ENCODE measurements at regions not wholly inside any gene's neighbourhood (a gene's known extent, or its start where the extent isn't known, plus 50 kb on each side); places are given as distances from the start of the nearest gene placed in this dataset.
"Not testable (repeated sequence)": the region's sequence is repeated elsewhere in the genome, so short reads cannot be mapped to it uniquely, and the experiment has no call there.

DNA sequence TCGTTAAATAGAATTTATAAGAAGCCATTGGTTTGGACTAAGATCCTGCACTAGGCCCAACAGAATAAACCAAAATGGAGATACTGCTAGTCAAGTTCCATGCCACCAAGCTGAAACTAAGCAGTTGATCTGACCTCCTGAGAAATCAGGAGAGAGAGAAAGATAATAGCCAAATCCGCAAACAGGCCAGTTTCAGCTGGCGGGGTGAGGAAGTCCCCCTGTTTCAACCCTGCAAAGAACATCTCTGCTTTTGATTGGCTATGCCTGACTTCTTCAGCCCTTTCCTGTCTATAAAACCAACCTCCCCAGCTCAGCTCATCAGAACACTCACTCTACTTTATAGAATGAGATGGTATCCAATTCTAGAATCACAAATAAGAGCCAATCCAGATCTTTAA, 543.3 kb upstream of the ID2 start:
- DNase-seq, result no peak

DNA sequence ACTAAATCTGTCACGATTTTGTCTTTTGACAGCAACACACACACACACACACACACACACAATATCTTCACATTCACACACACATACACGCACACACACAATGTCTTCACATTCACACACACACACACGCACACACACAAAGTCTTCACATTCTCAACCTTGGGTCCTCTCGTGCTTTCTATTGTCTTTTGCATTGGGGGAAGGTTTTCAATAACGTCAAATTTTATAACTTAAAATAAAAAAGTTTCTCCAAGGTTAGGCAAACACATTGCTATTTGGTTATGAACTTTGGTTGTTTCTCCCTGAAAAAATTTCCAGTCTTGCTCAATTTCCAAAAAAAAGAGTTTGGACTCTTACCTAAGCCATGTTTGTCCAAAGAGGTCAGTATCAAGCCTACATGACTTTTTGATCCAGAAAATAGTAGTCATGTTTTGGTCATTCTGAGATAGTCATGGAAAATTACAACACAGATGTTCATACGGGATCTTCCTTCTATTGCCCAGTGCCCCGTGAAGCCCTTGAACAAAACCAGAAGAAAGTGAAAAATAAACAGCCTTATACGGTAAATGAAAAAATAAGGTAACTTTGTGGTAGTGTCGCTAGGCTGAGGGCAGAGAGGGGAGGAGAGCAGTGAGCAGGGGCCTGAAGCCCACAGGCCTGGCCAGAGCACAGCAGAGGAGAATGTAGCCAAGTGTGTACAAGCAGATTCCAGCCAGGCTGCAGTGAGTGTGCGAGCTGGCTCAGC, 542.8 kb upstream of the ID2 start:
- DNase-seq, result no peak

DNA sequence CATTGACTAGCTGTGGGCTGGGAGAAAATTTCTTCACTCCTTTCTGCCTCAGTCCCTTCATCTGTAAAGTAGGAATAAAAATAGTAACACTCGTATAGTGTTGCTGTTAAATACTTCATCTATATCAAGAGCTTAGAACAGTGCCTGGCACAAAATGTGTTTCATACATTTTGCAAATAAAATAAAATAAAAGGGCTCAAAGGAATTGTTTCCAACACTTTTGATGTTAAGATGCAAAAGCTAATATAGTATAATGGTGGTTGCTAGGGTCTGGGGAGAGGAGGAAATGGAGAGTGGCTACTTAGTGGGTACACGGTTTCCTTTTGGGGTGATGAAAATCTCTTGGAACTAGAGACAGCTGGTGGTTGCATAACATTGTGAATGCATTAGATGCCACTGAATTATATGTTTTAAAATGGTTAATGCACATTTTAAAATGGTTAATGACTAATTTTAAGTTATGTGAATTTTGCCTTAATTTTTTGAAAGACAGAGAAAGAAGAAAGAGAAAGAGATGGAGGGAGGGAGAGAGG, 542.1 kb upstream of the ID2 start:
- DNase-seq, result no peak

- DNase-seq, result no peak
Measured at GRCh38 chr2:8141079-8141707, 540.7 kb upstream of the ID2 start.

- DNase-seq, result no peak
Measured at GRCh38 chr2:8141780-8142179, 540.1 kb upstream of the ID2 start.

DNA sequence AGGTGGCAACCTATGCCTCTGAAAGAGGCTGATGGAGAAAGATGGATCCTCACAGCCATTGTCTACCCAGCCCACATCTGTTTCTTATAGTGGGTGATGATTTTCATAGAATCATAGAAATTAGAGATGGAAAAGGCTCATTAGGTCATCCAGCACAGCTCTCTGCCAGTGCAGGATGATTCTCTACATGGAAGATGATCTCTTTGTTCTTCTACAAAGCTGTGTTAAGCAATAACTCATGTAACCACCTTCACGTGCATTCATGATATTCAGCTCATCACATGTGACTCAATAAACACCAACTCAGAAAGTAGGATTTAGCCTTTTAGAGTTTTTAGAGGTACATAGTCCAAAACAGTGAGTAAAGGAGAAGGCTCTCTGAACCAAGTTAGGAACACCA, 539.4 kb upstream of the ID2 start:
- DNase-seq, result no peak

GRCh38 chr2:8144131-8144631, 537.7 kb upstream of the ID2 start:
- DNase-seq, result no peak

- no peak for DNase-seq
Measured at GRCh38 chr2:8144785-8145184, 537.1 kb upstream of the ID2 start.

- not testable (repeated sequence) for DNase-seq
Measured at GRCh38 chr2:8145375-8145774, 536.5 kb upstream of the ID2 start.

DNA sequence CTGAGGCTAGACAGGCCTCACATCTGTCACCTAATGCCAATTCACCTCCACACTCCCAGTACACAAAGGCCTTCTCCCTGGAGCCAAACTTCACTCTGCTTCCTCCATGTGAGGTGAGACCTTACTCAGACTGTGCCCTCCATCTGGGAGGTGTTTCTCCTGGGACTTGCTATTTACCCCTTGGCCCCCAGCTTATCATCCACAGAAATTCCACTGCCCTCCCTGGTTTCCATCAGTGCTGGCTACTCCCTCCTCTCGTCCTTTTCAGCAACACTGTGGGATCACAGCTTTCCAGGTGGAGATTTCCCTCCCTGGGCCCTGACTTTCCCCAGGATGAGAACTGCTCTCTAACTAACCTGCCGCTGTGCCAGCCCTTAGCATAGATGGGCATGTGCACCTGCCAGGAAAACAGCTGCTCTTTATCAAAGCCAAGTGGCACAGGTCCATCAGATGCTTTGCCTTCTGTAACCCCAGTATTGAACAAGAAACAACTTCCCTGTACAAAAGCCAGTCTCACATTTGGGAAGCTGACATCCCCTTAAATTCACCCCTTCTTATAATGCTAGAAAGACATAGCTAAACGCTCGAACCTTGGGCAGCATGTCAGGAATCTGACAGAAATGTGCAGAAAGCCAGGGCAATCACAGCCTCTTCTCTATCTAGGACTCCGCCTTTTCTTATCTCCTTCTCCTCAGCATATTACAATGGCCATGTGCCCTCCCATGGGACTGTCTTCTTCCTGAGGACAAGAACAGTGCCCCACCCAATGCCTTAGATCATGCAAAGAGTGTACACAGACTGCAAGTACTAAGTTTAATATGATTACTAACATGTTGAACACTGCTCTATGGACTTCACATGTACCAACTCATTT, 535.5 kb upstream of the ID2 start:
- peak; percentile 9 for DNase-seq

- no peak for DNase-seq
Measured at GRCh38 chr2:8148260-8149006, 533.4 kb upstream of the ID2 start.

GRCh38 chr2:8149007-8149405, 532.9 kb upstream of the ID2 start:
- no peak for DNase-seq

DNA sequence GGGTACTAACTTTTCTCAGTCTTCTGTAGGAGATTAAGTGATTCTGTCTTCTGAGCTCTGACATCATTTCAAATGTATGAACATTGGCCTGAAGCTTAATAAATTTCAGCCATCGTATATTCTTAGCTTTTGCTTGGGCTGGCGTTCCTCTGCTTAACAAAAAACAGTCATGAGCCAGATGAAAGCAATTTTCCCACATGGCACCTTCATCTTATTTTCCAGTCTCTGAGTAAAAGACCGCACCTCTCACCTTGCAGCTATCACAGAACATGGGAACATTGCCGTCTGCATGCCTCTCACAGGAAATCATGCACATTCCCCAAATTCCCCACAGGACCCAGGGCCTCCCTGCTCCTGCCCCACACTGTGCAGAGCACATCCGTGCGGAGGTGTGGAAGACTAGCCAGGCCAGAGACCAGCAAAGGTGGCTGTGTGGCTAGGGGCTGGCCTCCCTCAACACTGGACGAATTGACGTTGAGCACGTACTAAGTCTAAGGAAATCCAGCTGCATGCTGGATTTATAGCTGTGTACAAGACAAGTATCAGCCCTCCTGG, 531.8 kb upstream of the ID2 start:
- no peak for DNase-seq

DNA sequence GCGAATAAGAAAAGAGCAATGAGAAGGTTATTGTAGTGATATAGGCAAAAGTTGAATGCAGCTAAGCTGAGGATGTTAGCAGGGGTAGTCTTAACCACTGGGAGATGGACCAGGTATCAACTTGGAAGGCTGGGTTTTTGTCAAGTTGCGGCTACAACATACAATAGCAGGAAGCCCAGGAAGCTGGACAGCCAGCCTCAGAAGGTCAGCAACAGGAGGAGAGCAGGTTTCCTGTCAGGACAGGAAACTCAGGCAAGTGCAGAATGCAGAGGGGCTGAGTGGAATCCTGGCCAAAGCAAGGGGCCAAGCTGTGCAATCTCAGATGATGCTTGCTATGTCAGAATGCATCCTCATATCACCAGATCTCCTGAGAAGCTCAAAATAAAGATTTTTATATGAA, 530.0 kb upstream of the ID2 start:
- no peak for DNase-seq

- no peak for DNase-seq
Measured at GRCh38 chr2:8152392-8153257, 529.2 kb upstream of the ID2 start.

GRCh38 chr2:8153258-8153718, 528.6 kb upstream of the ID2 start:
- no peak for DNase-seq

GRCh38 chr2:8154270-8154669, 527.6 kb upstream of the ID2 start:
- no peak for DNase-seq

GRCh38 chr2:8154936-8155335, 526.9 kb upstream of the ID2 start:
- no peak for DNase-seq

DNA sequence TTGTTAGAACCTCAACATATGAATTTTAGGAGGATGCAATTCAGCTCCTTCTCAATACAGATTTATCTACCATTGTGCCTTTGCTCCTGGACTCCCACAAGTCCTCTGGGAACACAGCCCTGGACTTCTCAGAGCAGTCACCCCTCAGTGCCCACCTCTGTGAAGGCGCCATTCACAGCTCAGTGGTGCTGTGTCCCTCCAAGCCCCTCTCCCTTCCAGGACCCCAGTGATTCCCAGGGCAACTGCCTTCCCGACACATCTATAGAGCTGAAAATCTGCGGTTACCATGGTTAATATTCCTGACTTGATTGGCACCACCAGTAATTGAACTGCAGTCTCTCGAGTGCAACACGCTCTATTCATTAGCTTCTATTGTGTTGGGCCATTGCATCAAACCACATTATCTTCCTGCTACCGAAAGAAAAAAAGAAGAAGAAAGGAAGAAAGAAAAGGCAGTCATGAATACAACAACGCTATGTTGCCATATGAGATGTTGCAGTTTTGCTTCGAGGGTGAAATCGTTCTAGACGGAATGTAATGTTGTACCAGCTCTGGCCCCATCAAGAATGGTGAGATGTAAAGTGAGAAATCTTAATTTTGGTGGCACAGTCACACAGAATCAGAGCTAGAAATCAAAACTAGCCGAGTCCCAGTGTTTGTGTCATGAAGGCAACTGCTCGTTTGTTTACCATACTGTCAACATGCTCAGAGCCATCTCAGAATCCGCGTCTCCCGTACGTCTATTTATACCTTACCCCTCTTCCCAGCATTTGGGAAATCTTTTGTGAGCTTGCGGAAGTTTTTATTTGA, 524.0 kb upstream of the ID2 start:
- no peak for DNase-seq

- DNase-seq, result no peak
Measured at GRCh38 chr2:8158711-8159110, 523.1 kb upstream of the ID2 start.

Data from DMS53 (cell line).